Transverse colon (tissue), 4 donors: ENCODE measurements at regions not wholly inside any gene's neighbourhood (a gene's known extent, or its start where the extent isn't known, plus 50 kb on each side); places are given as distances from the start of the nearest gene placed in this dataset.

ENCODE experiments used
- DNase-seq: peaks from one replicate; pipeline ENCODE4 v3.0.0-alpha.2; 2019
- H3K27ac ChIP-seq, 4 donors: fragments of 200-600 bp; sonication (generic); 2 replicates each; pipeline ENCODE4 v1.5.1; 2016 to 2018; ENCODE audit warnings: inconsistent platforms in 4 of 4
- H3K27me3 ChIP-seq: fragments of 200-600 bp; sonication (generic); 2 replicates; pipeline ENCODE4 v1.5.1; 2017; ENCODE audit warnings: inconsistent platforms
- H3K36me3 ChIP-seq, 4 donors: fragments of 200-600 bp; sonication (generic); 2 replicates each; pipeline ENCODE4 v1.5.1; 2017 to 2019; ENCODE audit warnings: inconsistent platforms in 4 of 4
- H3K4me1 ChIP-seq, 4 donors: fragments of 200-600 bp; sonication (generic); 2 replicates each; pipeline ENCODE4 v1.5.1; 2017 to 2020; ENCODE audit warnings: inconsistent platforms in 4 of 4
- H3K4me3 ChIP-seq, 4 donors: fragments of 200-600 bp; sonication (generic); 1 replicate in 1 of 4; 2 replicates in 3 of 4; pipeline versions ENCODE4 v1.5.1 to v1.6.1; 2017 to 2019; ENCODE audit warnings: inconsistent platforms in 4 of 4
- H3K9me3 ChIP-seq, 2 donors: fragments of 200-600 bp; sonication (generic); 2 replicates each; pipeline ENCODE4 v1.5.1; 2017 to 2019; ENCODE audit warnings: inconsistent platforms in 2 of 2
- EP300 ChIP-seq: sonication (generic); formaldehyde crosslinking; IDR thresholded peaks from one replicate; pipeline ENCODE4 v1.6.1; 2017; ENCODE audit warnings: antibody characterized with exemption, low read depth
- POLR2A ChIP-seq: fragments of 450-650 bp; IDR thresholded peaks from one replicate; pipeline ENCODE4 v1.6.1; 2016; ENCODE audit warnings: antibody characterized with exemption, mild to moderate bottlenecking, moderate library complexity
- POLR2AphosphoS5 ChIP-seq, 3 donors: sonication (generic); formaldehyde crosslinking; IDR thresholded peaks; one replicate each; pipeline ENCODE4 v1.6.1; 2016; ENCODE audit warnings: antibody characterized with exemption in 3 of 3
- WGBS, 2 donors: methylation state at CpG; one replicate each; pipeline ENCODE4 v1.1.5; 2018; ENCODE audit warnings: low coverage in 1 of 2; 5-methylcytosine and 5-hydroxymethylcytosine counted together
- in situ Hi-C, 4 donors: fragments of 200-750 bp; cut with MboI; loops; one replicate each; pipeline versions ENCODE4 v1.15.0 to v1.15.1; 2017; ENCODE audit warnings: low sequenced_read_pairs in 3 of 4, low pct_ligation_motif_present in 1 of 4, low pct_unique_long_range_greater_than_20kb in 1 of 4
- intact Hi-C: fragments of 100-400 bp; cut with DNase I; formaldehyde crosslinking; loops from one replicate; pipeline ENCODE4 v1.15.1; 2023; ENCODE audit warnings: low total_unique reads
- TF ChIP-seq, protein P1 (sequence below), 5 experiments: fragments of 200-600 bp in 3 of 5; fragments of 450-650 bp in 2 of 5; sonication (generic) in 3 of 5; IDR thresholded peaks; 1 replicate in 2 of 5; 2 replicates in 3 of 5; pipeline ENCODE4 v1.5.1; 2016 to 2017; ENCODE audit warnings: antibody characterized with exemption in 5 of 5, inconsistent platforms in 3 of 5, mild to moderate bottlenecking in 2 of 5, moderate library complexity in 1 of 5

DNA sequence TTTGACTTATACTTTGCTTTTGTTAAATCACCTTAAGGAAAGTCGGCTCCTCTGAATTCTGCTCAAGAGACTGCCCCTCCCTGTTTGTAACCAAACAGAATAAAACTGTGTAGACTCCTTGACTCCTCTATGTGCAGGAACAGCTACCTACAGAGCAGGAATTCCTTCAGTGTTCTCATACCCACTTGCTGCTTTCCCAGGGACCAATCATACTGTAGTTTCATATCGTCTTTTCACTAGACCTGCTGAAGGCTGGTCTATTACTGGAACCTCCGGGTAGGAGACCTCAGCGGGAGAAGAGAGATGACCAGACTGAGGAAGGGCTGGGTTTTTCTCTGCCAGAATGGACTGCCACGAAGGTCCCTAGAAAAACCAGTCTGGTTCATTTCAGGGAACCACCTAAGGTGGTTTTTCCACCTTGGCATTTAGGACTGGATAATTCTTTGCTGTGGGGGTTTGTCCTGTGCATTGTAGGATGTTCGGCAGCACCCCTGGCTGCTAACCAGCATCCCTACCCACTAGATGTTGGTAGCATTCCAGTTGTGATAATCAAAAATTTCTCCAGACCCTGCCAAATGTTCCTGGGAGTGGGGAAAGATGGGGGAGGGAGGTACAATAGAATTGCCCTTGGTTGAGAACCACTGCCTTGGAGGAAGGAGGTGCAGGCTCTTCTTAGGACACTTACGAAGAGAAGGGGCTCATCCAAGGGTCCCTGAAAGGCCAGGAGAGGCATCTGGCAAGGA, 80.5 kb downstream of the DNAAF9 start:
- no peak for DNase-seq
- no peak for TF ChIP-seq POLR2AphosphoS5 (IDR thresholded peaks at IDR 0.05)
- WGBS, 2 donors = 78 to 80% methylated on average over 5 to 7 of the region's 7 CpGs
- no peaks in the 10 kb centered on the region for H3K36me3 ChIP-seq
- H3K27ac ChIP-seq = no peak overlapping the region
- H3K4me3 ChIP-seq = no peak overlapping the region
- no peaks in the 10 kb centered on the region for H3K27me3 ChIP-seq
- intact Hi-C loops (no loop called here), in situ Hi-C loops (no loop called here)
- H3K4me1 ChIP-seq = no peaks in the 10 kb centered on the region
- H3K9me3 ChIP-seq = no peaks in the 10 kb centered on the region

DNA sequence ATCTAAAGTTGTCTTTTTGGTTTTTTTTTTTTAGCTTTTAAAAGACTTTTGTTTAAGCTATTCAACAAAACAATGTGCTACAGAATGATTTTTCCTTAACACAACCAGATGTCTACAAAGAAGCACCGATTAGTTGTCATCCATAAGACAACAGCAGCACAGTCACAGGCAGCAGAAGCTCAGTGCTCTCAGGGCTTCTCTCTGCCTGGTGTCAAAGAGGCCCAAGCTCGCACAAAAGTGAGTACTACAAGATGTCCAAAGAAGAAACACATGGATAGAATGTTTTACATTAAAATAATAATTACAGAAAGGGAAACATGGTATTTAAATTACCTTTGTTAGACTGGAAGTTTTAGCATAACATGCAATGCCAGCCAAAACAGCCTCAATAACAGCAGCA, 81.6 kb downstream of the DNAAF9 start:
- Histone ChIP-seq H3K36me3 (peaks cover 0 to 4% (median 0%) of the 10 kb centered on the region in 4 donors), H3K27ac (no peak overlapping the region), H3K4me1 (no peaks in the 10 kb centered on the region), H3K9me3 (no peaks in the 10 kb centered on the region), H3K4me3 (no peak overlapping the region), H3K27me3 (no peaks in the 10 kb centered on the region)
- in situ Hi-C loops = no loop called here
- 84 to 91% methylated on average over 2 of the region's 2 CpGs for WGBS, 2 donors
- no peak for DNase-seq
- intact Hi-C loops = no loop called here
- TF ChIP-seq, protein P1, sequence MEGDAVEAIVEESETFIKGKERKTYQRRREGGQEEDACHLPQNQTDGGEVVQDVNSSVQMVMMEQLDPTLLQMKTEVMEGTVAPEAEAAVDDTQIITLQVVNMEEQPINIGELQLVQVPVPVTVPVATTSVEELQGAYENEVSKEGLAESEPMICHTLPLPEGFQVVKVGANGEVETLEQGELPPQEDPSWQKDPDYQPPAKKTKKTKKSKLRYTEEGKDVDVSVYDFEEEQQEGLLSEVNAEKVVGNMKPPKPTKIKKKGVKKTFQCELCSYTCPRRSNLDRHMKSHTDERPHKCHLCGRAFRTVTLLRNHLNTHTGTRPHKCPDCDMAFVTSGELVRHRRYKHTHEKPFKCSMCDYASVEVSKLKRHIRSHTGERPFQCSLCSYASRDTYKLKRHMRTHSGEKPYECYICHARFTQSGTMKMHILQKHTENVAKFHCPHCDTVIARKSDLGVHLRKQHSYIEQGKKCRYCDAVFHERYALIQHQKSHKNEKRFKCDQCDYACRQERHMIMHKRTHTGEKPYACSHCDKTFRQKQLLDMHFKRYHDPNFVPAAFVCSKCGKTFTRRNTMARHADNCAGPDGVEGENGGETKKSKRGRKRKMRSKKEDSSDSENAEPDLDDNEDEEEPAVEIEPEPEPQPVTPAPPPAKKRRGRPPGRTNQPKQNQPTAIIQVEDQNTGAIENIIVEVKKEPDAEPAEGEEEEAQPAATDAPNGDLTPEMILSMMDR (IDR thresholded peaks at IDR 0.05) = no peak
- TF ChIP-seq POLR2A = no peak
- no peak for TF ChIP-seq POLR2AphosphoS5 (IDR thresholded peaks at IDR 0.05)
- no peak for TF ChIP-seq EP300

DNA sequence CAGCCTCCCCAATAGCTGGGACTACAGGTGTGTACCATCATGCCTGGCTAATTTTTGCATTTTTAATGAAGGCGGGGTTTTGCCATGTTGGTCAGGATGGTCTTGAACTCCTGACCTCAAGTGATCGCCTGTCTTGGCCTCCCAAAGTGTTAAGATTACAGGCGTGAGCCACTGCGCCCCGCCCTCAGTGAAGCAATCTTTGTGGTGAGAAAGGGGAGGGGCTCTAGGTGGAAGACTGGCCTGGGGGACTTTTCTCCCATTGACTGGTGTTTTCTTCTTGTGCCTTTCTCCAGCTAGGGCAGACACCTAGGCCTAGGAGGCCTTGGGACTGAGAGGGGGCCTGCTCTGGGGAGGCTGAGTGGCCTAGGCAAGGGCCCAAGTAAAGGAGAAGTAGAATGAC, 84.1 kb downstream of the DNAAF9 start:
- intact Hi-C loops (no loop called here), in situ Hi-C loops (loop anchor here in 2 of 4 donors (25.0 kb wide), 1 partner anchor 261 kb away; the partner anchor contains the start of gene OXT (in 2 of the 2))
- Histone ChIP-seq H3K27me3 (no peaks in the 10 kb centered on the region), H3K4me1 (no peaks in the 10 kb centered on the region), H3K9me3 (no peaks in the 10 kb centered on the region), H3K36me3 (peaks cover 0 to 4% (median 0%) of the 10 kb centered on the region in 4 donors), H3K4me3 (no peak overlapping the region), H3K27ac (no peak overlapping the region)
- DNase-seq = no peak
- 81% methylated on average over 5 of the region's 5 CpGs; no CpG with 5 or more reads in 1 of the 2 donors for WGBS, 2 donors
- TF ChIP-seq POLR2A = no peak
- TF ChIP-seq POLR2AphosphoS5 (IDR thresholded peaks at IDR 0.05) = no peak
- TF ChIP-seq, protein P1 (IDR thresholded peaks at IDR 0.05) = no peak
- TF ChIP-seq EP300 = no peak

DNA sequence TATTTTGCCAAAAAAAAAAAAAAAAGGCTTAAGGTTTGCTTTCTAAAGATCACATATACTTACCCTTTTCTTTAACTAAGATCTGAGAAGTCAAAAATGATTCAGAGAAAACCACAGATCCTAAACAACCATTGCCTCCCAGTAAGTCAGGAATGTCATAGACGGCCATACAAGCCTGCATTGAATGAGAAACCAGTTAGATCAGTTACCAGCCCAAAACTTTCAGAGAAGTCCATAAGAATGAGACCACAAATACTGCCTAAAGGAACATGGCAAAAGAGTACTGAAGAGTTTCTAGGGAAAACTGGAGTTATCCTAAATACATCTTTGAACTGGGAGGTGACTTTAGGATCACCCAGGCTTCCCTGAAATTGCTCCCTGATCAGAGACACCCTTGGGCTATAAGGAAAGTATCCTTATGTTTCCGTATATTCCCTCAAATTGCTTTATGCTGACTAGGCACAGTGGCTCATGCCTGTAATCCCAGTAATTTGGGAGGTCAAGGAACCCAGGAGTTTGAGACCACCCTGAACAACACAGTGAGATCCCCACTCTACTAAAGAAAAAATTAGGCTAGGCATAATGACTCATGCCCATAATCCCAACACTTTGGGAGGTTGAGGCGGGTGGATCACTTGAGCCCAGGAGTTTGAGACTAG, 79.4 kb upstream of the SLC4A11 start:
- H3K27ac ChIP-seq = no peak overlapping the region
- in situ Hi-C loops = loop anchor here in 2 of 4 donors (25.0 kb wide), 1 partner anchor 256 kb away; the partner anchor contains the start of gene OXT (in 2 of the 2)
- no peak overlapping the region for H3K4me3 ChIP-seq
- no peaks in the 10 kb centered on the region for H3K27me3 ChIP-seq
- 82 to 83% methylated on average over 3 of the region's 3 CpGs for WGBS, 2 donors
- H3K9me3 ChIP-seq = no peaks in the 10 kb centered on the region
- TF ChIP-seq POLR2AphosphoS5 (IDR thresholded peaks at IDR 0.05) (no peak), POLR2A (no peak), EP300 (no peak)
- TF ChIP-seq, protein P1 (IDR thresholded peaks at IDR 0.05) = no peak
- DNase-seq = no peak
- intact Hi-C loops = no loop called here
- no peaks in the 10 kb centered on the region for H3K4me1 ChIP-seq
- H3K36me3 ChIP-seq = peaks cover 0 to 4% (median 0%) of the 10 kb centered on the region in 4 donors
